ENCODE measurements at regions not wholly inside any gene's neighbourhood (a gene's known extent, or its start where the extent isn't known, plus 50 kb on each side); places are given as distances from the start of the nearest gene placed in this dataset.

DNA sequence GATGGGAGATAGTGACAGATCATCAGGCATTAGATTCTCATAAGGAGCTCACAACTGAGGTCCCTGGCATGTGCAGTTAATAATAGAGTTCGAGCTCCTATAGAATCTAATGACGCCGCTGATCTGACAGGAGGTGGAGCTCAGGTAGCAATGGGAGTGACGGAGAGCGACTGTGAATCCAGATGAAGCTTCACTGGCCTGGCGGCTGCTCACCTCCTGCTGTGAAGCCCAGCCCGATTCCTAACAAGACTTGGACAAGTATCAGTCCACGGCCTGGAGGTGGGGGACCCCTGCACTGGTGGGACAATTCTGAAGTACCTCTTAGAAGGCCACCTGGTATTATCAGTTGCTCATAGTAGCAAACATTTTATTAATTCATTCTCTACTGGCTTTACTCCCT, 377.9 kb upstream of the ITGA1 start:
- Histone ChIP-seq H3K9me3 (no peaks in the 10 kb centered on the region), H3K4me3 (ENCODE audit: low read depth in 1 of 2, low read length in 1 of 2) (no peak overlapping the region), H3K4me1 (ENCODE audit: control insufficient read depth in 1 of 2, insufficient read depth in 1 of 2, low read depth in 1 of 2, low read length in 1 of 2) (no peaks in the 10 kb centered on the region), H3K27ac (no peak overlapping the region), H3K27me3 (no peaks in the 10 kb centered on the region), H3K36me3 (no peaks in the 10 kb centered on the region)
- TF ChIP-seq CTCF (IDR thresholded peaks at IDR 0.05) = no peak

DNA sequence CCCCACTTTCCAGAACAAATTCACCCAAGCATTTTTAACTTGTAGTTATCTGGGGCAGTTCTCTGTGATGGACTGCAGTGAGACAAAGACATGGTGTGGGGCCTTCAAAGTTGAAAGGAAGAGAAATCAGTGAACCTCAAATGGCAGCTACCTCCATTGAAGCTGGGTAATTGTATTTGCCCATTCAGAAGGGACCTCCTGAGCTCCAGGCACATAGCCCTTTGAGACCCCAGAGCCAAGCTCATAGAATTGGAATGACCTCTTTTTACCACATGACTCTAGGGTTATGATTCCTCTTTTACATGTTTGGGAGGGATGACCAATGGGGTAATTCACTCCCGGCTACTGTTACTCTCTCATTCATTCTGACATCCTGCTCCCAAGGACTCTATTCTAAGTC, 368.4 kb upstream of the ITGA1 start:
- Histone ChIP-seq H3K4me1 (ENCODE audit: control insufficient read depth in 1 of 2, insufficient read depth in 1 of 2, low read depth in 1 of 2, low read length in 1 of 2) (no peaks in the 10 kb centered on the region), H3K27ac (no peak overlapping the region), H3K36me3 (no peaks in the 10 kb centered on the region), H3K9me3 (no peaks in the 10 kb centered on the region), H3K27me3 (no peaks in the 10 kb centered on the region), H3K4me3 (ENCODE audit: low read depth in 1 of 2, low read length in 1 of 2) (no peak overlapping the region)
- no peak for TF ChIP-seq CTCF (IDR thresholded peaks at IDR 0.05)

DNA sequence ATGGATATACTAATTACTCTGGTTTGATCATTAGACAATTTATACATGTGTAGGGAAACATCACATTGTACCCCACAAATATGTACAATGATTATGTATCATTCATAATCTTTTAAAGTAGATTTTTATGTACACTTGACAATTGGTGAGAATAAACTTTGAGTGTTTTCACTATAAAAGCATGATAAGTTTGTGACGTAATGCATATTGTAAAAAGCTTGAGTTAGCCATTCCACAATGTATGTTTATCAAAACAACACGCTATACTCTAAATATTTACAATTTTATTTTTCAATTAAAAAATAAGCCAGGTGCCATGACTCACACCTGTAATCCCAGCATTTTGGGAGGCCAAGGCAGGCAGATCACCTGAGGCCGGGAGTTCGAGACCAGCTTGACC, 360.1 kb upstream of the ITGA1 start:
- no peak overlapping the region for H3K4me3 ChIP-seq (ENCODE audit: low read depth in 1 of 2, low read length in 1 of 2)
- H3K27ac ChIP-seq = no peak overlapping the region
- H3K36me3 ChIP-seq = no peaks in the 10 kb centered on the region
- TF ChIP-seq CTCF (IDR thresholded peaks at IDR 0.05) = no peak
- no peaks in the 10 kb centered on the region for H3K27me3 ChIP-seq
- no peaks in the 10 kb centered on the region for H3K4me1 ChIP-seq (ENCODE audit: control insufficient read depth in 1 of 2, insufficient read depth in 1 of 2, low read depth in 1 of 2, low read length in 1 of 2)
- H3K9me3 ChIP-seq = no peaks in the 10 kb centered on the region

DNA sequence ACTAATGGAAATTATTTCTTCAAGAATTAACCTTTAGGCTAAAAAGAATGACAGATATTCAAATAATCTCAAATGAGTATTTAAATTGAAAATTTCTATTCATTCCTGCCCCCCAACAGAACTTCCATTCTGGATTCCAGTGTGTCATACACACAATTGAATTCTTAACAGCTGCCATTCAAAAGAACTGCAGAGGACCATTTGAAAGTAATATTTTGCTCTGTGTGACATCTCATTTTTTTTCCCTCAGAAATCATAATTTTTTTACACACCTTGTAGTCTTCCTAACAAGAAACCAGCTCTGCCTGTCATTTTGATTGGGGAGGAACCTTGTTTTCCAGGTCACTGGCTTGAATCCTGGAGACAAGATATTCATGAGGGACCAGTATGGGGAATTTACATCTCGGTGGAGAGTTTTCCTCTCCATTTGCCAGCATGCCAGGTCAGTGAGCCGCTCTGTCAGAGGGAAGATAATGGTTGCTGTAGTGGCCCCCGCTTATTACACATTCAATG, 358.7 kb upstream of the ITGA1 start:
- H3K27ac ChIP-seq = no peak overlapping the region
- H3K4me3 ChIP-seq (ENCODE audit: low read depth in 1 of 2, low read length in 1 of 2) = no peak overlapping the region
- TF ChIP-seq CTCF (IDR thresholded peaks at IDR 0.05) = no peak
- H3K27me3 ChIP-seq = no peaks in the 10 kb centered on the region
- no peaks in the 10 kb centered on the region for H3K9me3 ChIP-seq
- H3K36me3 ChIP-seq = no peaks in the 10 kb centered on the region
- no peaks in the 10 kb centered on the region for H3K4me1 ChIP-seq (ENCODE audit: control insufficient read depth in 1 of 2, insufficient read depth in 1 of 2, low read depth in 1 of 2, low read length in 1 of 2)

- H3K36me3 ChIP-seq = no peaks in the 10 kb centered on the region
- no peak for TF ChIP-seq CTCF (IDR thresholded peaks at IDR 0.05)
- H3K4me1 ChIP-seq (ENCODE audit: control insufficient read depth in 1 of 2, insufficient read depth in 1 of 2, low read depth in 1 of 2, low read length in 1 of 2) = no peaks in the 10 kb centered on the region
- H3K9me3 ChIP-seq = no peaks in the 10 kb centered on the region
- H3K27ac ChIP-seq = no peak overlapping the region
- no peak overlapping the region for H3K4me3 ChIP-seq (ENCODE audit: low read depth in 1 of 2, low read length in 1 of 2)
- no peaks in the 10 kb centered on the region for H3K27me3 ChIP-seq
These were observed 345.9 kb upstream of the ITGA1 start for GRCh38 chr5:52441768-52442167.

DNA sequence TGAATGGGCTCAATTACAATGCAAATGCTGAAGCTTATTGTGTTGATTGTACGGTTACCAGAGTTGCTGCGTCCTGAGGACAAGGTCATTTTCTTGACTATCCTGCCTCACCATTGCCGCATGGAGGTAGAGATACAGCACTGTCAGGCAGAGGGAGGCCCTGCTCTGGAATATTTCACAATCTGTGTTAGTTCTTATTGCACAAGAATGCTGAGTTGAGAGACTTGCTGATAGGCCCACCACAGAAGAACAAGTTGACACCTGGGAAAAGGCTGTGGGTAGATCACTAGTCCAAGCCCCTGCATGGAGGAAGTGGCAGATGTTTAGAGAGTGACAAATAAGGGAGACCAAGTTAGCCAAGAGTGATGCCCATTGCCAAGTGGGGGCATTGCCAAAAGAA, 344.5 kb upstream of the ITGA1 start:
- no peak overlapping the region for H3K4me3 ChIP-seq (ENCODE audit: low read depth in 1 of 2, low read length in 1 of 2)
- no peaks in the 10 kb centered on the region for H3K4me1 ChIP-seq (ENCODE audit: control insufficient read depth in 1 of 2, insufficient read depth in 1 of 2, low read depth in 1 of 2, low read length in 1 of 2)
- H3K9me3 ChIP-seq = no peaks in the 10 kb centered on the region
- no peak for TF ChIP-seq CTCF (IDR thresholded peaks at IDR 0.05)
- H3K27me3 ChIP-seq = no peaks in the 10 kb centered on the region
- no peak overlapping the region for H3K27ac ChIP-seq
- H3K36me3 ChIP-seq = no peaks in the 10 kb centered on the region
